ENCODE measurements at regions not wholly inside any gene's neighbourhood (a gene's known extent, or its start where the extent isn't known, plus 50 kb on each side); places are given as distances from the start of the nearest gene placed in this dataset.
"Not testable (repeated sequence)": the region's sequence is repeated elsewhere in the genome, so short reads cannot be mapped to it uniquely, and the experiment has no call there.

DNA sequence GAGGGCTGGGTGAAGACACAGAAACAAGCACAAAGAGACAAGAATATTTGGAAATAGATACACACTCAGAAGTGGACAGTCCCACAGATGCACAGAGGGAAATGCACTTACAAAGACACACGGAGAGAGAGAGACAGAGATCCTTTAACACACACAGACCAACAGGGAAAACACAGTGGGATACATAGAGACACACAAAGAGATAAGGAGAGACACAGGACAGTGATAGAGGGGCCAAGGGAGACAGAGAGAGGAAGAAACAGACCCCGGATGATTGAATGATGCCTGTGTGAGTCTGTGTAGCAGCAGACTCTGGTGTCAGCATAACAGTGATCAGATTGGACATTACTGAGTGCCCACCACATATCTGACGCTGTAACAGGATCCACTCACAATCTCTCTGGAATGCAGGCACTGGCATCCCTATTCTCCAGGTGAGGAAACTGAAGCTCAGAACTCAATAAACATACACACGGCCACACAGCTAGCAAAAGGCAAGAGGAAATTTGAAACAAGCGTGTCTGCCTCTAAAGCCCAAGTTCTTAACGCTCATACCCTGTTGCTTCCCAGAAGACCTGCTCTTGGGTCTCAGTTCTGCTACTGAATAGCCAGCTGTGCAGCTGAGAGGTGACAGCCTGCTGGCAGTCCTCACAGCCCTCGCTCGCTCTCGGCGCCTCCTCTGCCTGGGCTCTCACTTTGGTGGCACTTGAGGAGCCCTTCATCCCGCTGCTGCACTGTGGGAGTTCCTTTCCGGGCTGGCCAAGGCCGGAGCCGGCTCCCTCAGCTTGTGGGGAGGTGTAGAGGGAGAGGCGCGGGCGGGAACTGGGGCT lies 186.3 kb upstream of the NLRP1 start:
- no peaks in the 10 kb centered on the region for H3K9me3 ChIP-seq (ENCODE audit: control insufficient read depth, insufficient read depth, low read length)
- no peak overlapping the region for H3K9ac ChIP-seq (ENCODE audit: low read depth, low read length)
- H3K36me3 ChIP-seq (ENCODE audit: control insufficient read depth, insufficient read depth, low read length) = no peaks in the 10 kb centered on the region
- H3K4me3 ChIP-seq (ENCODE audit: low read depth, low read length) = peak overlapping the region; percentile 22
- peaks cover 11% of the 10 kb centered on the region for H3K27me3 ChIP-seq (ENCODE audit: control insufficient read depth, insufficient read depth, low read length)
- peaks cover 18% of the 10 kb centered on the region for H3K4me1 ChIP-seq (ENCODE audit: control insufficient read depth, insufficient read depth, low read length)
- no peak overlapping the region for H3K27ac ChIP-seq (ENCODE audit: low read depth, low read length)

DNA sequence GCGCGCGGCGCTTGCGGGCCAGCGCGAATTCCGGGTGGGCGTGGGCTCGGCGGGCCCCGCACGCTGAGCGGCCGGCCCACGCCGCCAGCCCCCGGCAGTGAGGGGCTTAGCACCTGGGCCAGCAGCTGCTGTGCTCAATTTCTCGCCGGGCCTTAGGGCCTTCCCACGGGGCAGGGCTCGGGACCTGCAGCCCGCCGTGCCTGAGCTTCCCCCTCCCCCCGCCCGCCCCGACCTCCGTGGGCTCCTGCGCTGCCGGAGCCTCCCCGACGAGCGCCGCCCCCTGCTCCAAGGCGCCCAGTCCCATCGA lies 186.9 kb upstream of the NLRP1 start:
- Histone ChIP-seq H3K27me3 (ENCODE audit: control insufficient read depth, insufficient read depth, low read length) (peaks cover 11% of the 10 kb centered on the region), H3K4me1 (ENCODE audit: control insufficient read depth, insufficient read depth, low read length) (peaks cover 18% of the 10 kb centered on the region), H3K4me3 (ENCODE audit: low read depth, low read length) (peak overlapping the region; percentile 22; the same call in 1 of the 2 replicates)
- H3K36me3 ChIP-seq (ENCODE audit: control insufficient read depth, insufficient read depth, low read length); H3K9ac ChIP-seq (ENCODE audit: low read depth, low read length); H3K27ac ChIP-seq (ENCODE audit: low read depth, low read length); H3K9me3 ChIP-seq (ENCODE audit: control insufficient read depth, insufficient read depth, low read length): not testable (repeated sequence)

DNA sequence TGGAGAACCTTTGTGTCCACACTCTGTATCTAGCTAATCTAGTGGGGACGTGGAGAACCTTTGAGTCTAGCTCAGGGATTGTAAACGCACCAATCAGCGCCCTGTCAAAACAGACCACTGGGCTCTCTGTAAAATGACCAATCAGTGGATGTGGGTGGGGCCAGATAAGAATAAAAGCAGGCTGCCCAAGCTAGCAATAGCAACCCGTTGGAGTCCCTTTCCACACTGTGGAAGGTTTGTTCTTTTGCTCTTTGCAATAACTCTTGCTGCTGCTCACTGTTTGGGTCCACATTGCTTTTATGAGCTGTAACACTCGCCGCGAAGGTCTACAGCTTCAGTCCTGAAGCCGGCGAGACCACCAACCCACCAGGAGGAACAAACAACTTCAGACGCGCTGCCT lies 187.7 kb upstream of the NLRP1 start:
- not testable (repeated sequence) for H3K9ac ChIP-seq (ENCODE audit: low read depth, low read length); H3K4me3 ChIP-seq (ENCODE audit: low read depth, low read length); H3K27ac ChIP-seq (ENCODE audit: low read depth, low read length); H3K36me3 ChIP-seq (ENCODE audit: control insufficient read depth, insufficient read depth, low read length); H3K9me3 ChIP-seq (ENCODE audit: control insufficient read depth, insufficient read depth, low read length)
- Histone ChIP-seq H3K4me1 (ENCODE audit: control insufficient read depth, insufficient read depth, low read length) (peaks cover 18% of the 10 kb centered on the region), H3K27me3 (ENCODE audit: control insufficient read depth, insufficient read depth, low read length) (peaks cover 11% of the 10 kb centered on the region)

DNA sequence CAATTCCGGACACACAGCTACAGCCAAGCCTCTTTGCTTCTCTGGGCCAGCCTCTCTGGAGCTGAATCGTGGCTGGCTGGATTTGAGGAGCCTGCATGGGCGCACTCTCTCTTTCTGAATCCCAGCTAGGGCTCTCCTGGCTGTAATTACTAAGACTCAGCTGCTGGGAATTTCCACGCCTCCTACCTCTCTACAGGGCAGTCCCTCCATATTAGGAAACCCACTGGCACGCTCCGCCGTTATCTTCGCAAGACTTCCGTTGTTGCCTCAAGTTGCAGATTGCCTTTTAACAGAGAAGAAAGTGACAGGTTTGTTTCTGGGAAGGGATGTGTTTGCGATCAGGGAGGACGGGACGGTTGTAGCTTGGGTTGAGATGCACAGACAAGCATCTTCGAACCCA lies 188.4 kb upstream of the NLRP1 start:
- H3K9me3 ChIP-seq (ENCODE audit: control insufficient read depth, insufficient read depth, low read length) = no peaks in the 10 kb centered on the region
- H3K4me3 ChIP-seq (ENCODE audit: low read depth, low read length) = no peak overlapping the region
- H3K9ac ChIP-seq (ENCODE audit: low read depth, low read length) = no peak overlapping the region
- H3K36me3 ChIP-seq (ENCODE audit: control insufficient read depth, insufficient read depth, low read length) = no peaks in the 10 kb centered on the region
- no peak overlapping the region for H3K27ac ChIP-seq (ENCODE audit: low read depth, low read length)
- peaks cover 11% of the 10 kb centered on the region for H3K27me3 ChIP-seq (ENCODE audit: control insufficient read depth, insufficient read depth, low read length)
- peaks cover 18% of the 10 kb centered on the region for H3K4me1 ChIP-seq (ENCODE audit: control insufficient read depth, insufficient read depth, low read length)

DNA sequence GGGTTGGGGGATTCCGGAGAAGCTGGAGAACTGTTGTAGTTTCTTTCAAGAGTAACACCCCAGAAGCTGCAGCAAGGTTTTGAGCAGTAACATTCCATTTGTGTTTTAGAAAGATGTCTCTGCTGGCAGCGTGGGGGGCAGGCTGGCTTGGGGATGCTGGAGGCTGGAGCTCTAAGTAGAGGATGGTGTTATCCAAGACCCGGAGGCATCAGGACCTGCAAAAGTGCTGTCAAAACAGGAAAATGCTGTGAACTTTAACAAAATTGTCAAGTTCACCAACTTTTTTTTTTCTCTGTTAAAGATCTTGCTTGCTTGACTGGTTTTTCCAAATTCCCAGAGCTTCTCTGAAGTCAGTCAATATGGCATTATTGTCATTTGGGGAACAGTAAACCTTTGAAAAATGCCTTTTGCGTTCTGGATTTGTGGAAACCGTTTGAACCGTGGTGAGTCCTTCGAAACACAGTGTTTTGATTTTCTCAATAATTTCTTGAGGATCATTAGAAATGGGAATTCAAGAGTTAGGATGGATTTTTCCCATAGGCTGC lies 189.6 kb upstream of the NLRP1 start:
- no peaks in the 10 kb centered on the region for H3K36me3 ChIP-seq (ENCODE audit: control insufficient read depth, insufficient read depth, low read length)
- H3K4me1 ChIP-seq (ENCODE audit: control insufficient read depth, insufficient read depth, low read length) = peaks cover 18% of the 10 kb centered on the region
- H3K27ac ChIP-seq (ENCODE audit: low read depth, low read length) = no peak overlapping the region
- no peak overlapping the region for H3K9ac ChIP-seq (ENCODE audit: low read depth, low read length)
- no peak overlapping the region for H3K4me3 ChIP-seq (ENCODE audit: low read depth, low read length)
- H3K9me3 ChIP-seq (ENCODE audit: control insufficient read depth, insufficient read depth, low read length) = no peaks in the 10 kb centered on the region
- peaks cover 11% of the 10 kb centered on the region for H3K27me3 ChIP-seq (ENCODE audit: control insufficient read depth, insufficient read depth, low read length)

DNA sequence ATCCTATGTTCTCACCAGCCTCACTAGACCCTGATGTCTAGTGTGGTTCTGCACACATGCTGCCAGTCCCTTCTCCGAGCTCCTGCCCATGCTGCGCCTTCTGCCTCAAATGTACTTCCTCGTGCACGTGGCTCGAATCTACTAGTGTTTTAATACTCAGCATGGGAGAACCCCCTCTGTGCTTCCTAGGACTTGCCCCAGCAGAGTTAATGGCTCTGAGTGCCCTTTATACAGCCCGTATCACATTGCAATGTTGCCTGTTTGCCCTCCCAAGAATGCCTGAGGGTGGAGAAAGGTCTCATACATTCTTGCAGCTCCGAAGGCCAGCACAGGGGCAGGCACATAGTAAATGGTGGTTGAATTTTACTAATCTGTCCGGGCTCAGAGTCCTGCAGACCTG lies 190.8 kb upstream of the NLRP1 start:
- no peaks in the 10 kb centered on the region for H3K9me3 ChIP-seq (ENCODE audit: control insufficient read depth, insufficient read depth, low read length)
- H3K27ac ChIP-seq (ENCODE audit: low read depth, low read length) = no peak overlapping the region
- H3K4me1 ChIP-seq (ENCODE audit: control insufficient read depth, insufficient read depth, low read length) = peaks cover 9% of the 10 kb centered on the region
- H3K4me3 ChIP-seq (ENCODE audit: low read depth, low read length) = no peak overlapping the region
- no peak overlapping the region for H3K9ac ChIP-seq (ENCODE audit: low read depth, low read length)
- no peaks in the 10 kb centered on the region for H3K36me3 ChIP-seq (ENCODE audit: control insufficient read depth, insufficient read depth, low read length)
- H3K27me3 ChIP-seq (ENCODE audit: control insufficient read depth, insufficient read depth, low read length) = peaks cover 11% of the 10 kb centered on the region

DNA sequence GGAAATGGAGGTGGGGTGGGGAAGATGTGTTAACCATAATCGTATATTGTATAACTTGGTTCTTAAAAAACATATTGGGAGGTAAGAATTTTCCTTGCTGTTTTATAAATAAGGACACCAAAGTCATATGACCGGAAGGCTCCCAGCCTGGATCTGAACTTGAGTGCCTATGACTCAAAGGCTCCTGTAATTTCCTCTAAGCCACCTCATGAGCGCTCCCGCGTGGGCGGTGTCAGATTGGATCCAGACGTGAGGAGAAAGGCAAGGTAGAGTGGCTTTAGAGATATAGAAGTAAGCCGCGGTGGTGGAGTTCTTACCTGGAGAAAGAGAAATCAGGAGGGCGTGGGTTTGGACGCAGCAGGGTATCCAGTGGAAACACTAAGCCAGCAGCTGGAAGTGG lies 196.2 kb upstream of the NLRP1 start:
- Histone ChIP-seq H3K27ac (ENCODE audit: low read depth, low read length) (no peak overlapping the region), H3K9me3 (ENCODE audit: control insufficient read depth, insufficient read depth, low read length) (peaks cover 10% of the 10 kb centered on the region; the same call in 1 of the 2 replicates), H3K27me3 (ENCODE audit: control insufficient read depth, insufficient read depth, low read length) (no peaks in the 10 kb centered on the region), H3K4me1 (ENCODE audit: control insufficient read depth, insufficient read depth, low read length) (no peaks in the 10 kb centered on the region), H3K4me3 (ENCODE audit: low read depth, low read length) (no peak overlapping the region), H3K9ac (ENCODE audit: low read depth, low read length) (no peak overlapping the region), H3K36me3 (ENCODE audit: control insufficient read depth, insufficient read depth, low read length) (no peaks in the 10 kb centered on the region)

DNA sequence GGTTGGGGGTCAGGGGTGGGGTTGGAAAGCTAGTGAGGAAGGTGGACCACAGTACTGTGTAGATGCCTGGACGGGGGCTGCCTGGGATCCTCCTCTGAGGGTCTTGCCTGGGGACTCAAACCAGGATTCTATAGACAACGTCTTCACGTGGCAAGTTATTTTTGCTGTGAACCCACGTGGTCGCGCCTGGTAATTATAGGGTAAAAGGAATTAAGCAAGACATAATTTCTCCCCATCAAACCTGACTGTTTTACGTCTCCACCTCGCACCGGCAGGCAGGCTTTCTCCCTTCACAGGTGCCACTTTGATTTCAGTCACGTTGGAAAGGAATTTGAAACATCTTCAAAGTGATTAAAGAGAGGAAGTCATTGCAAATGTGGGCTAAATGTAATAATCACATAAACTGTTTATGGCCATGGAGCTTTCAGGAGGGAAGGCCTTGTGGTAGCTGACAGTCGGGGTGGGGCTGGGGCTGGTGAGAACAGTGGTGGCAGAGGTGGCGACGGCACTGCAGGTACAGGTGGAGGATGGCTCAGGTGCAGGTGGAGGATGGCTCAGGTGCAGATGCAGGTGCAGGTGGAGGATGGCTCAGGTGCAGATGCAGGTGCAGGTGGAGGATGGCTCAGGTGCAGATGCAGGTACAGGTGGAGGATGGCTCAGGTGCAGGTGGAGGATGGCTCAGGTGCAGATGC lies 197.1 kb upstream of the NLRP1 start:
- H3K27me3 ChIP-seq (ENCODE audit: control insufficient read depth, insufficient read depth, low read length) = no peaks in the 10 kb centered on the region
- no peaks in the 10 kb centered on the region for H3K4me1 ChIP-seq (ENCODE audit: control insufficient read depth, insufficient read depth, low read length)
- H3K9ac ChIP-seq (ENCODE audit: low read depth, low read length) = no peak overlapping the region
- peaks cover 10% of the 10 kb centered on the region; the same call in 1 of the 2 replicates for H3K9me3 ChIP-seq (ENCODE audit: control insufficient read depth, insufficient read depth, low read length)
- no peak overlapping the region for H3K4me3 ChIP-seq (ENCODE audit: low read depth, low read length)
- H3K27ac ChIP-seq (ENCODE audit: low read depth, low read length) = no peak overlapping the region
- no peaks in the 10 kb centered on the region for H3K36me3 ChIP-seq (ENCODE audit: control insufficient read depth, insufficient read depth, low read length)

DNA sequence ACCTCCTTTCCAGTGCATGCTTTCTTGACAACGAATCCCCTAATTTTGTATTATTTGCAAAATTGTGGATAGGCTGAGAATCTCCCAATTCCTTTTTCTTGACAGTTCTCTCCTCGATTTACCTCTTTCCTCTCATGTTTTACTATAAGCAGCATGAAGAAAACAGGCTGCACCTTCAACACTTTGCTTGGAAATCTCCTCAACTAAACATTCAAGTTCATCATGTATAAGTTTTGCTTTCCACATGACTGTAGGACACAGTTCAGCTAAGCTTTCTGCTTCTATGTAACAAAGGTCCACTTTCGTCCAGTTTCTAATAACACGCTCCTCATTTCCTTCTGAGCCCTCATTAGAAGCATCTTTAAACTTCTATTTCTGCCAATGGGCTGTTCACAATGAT lies 199.0 kb upstream of the NLRP1 start:
- H3K36me3 ChIP-seq (ENCODE audit: control insufficient read depth, insufficient read depth, low read length) = no peaks in the 10 kb centered on the region
- no peak overlapping the region for H3K4me3 ChIP-seq (ENCODE audit: low read depth, low read length)
- H3K9ac ChIP-seq (ENCODE audit: low read depth, low read length) = no peak overlapping the region
- H3K27me3 ChIP-seq (ENCODE audit: control insufficient read depth, insufficient read depth, low read length) = no peaks in the 10 kb centered on the region
- H3K4me1 ChIP-seq (ENCODE audit: control insufficient read depth, insufficient read depth, low read length) = no peaks in the 10 kb centered on the region
- no peak overlapping the region for H3K27ac ChIP-seq (ENCODE audit: low read depth, low read length)
- H3K9me3 ChIP-seq (ENCODE audit: control insufficient read depth, insufficient read depth, low read length) = peaks cover 10% of the 10 kb centered on the region; the same call in 1 of the 2 replicates

DNA sequence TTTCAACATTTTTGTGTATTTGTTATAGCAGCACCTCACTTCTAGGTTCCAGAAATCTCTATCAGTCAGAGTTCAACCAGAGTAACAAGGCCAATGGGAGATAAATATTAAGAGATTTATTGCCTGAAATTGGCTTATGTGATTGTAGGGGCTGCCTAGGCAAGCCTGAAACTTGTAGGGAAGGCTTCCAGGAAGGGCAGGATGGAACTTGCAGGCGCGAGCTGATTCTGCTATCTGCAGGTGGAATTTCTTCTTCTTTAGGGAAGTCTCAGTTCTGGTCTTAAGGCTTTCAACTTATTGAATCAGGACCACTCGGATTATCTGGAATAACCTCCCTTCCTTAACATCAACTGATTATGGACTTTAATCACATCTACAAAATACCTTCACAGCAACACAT lies 199.5 kb upstream of the NLRP1 start:
- no peak overlapping the region for H3K9ac ChIP-seq (ENCODE audit: low read depth, low read length)
- H3K27ac ChIP-seq (ENCODE audit: low read depth, low read length) = no peak overlapping the region
- H3K27me3 ChIP-seq (ENCODE audit: control insufficient read depth, insufficient read depth, low read length) = no peaks in the 10 kb centered on the region
- peaks cover 10% of the 10 kb centered on the region; the same call in 1 of the 2 replicates for H3K9me3 ChIP-seq (ENCODE audit: control insufficient read depth, insufficient read depth, low read length)
- H3K4me1 ChIP-seq (ENCODE audit: control insufficient read depth, insufficient read depth, low read length) = no peaks in the 10 kb centered on the region
- H3K36me3 ChIP-seq (ENCODE audit: control insufficient read depth, insufficient read depth, low read length) = no peaks in the 10 kb centered on the region
- H3K4me3 ChIP-seq (ENCODE audit: low read depth, low read length) = no peak overlapping the region

DNA sequence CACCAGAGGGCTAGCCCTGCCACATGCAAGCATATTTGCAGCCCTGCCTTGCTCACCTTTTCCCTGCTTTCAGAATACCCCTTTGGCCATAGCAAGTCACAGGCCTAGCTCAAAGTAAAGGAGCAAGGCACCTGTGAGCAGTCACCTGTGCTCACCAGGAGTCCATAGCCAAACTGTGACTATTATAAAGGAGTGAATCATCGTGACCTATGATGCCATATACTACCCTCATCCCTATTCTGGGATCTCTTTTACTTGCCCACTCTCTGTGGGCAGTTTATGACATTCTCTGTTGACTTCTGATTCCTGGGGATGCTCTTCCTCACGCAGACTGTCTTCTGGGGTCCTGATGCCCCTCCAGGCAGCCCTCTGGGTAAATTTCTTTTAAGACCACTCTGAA lies 200.5 kb upstream of the NLRP1 start:
- Histone ChIP-seq H3K9ac (ENCODE audit: low read depth, low read length) (no peak overlapping the region), H3K4me1 (ENCODE audit: control insufficient read depth, insufficient read depth, low read length) (no peaks in the 10 kb centered on the region), H3K27me3 (ENCODE audit: control insufficient read depth, insufficient read depth, low read length) (no peaks in the 10 kb centered on the region), H3K27ac (ENCODE audit: low read depth, low read length) (no peak overlapping the region), H3K9me3 (ENCODE audit: control insufficient read depth, insufficient read depth, low read length) (peaks cover 10% of the 10 kb centered on the region; the same call in 1 of the 2 replicates), H3K4me3 (ENCODE audit: low read depth, low read length) (no peak overlapping the region), H3K36me3 (ENCODE audit: control insufficient read depth, insufficient read depth, low read length) (no peaks in the 10 kb centered on the region)

Measured in HUES48 (cell line).